B cell (primary cell): ENCODE measurements at regions not wholly inside any gene's neighbourhood (a gene's known extent, or its start where the extent isn't known, plus 50 kb on each side); places are given as distances from the start of the nearest gene placed in this dataset.
"Not testable (repeated sequence)": the region's sequence is repeated elsewhere in the genome, so short reads cannot be mapped to it uniquely, and the experiment has no call there.

ENCODE experiments used
- ATAC-seq: fragments of 200-7000 bp; cut with Tn5 transposase; one replicate; pipeline ENCODE4 v1.10.0; 2021; ENCODE audit warnings: low read depth, mild to moderate bottlenecking, moderate number of reproducible peaks, moderate library complexity
- CTCF ChIA-PET: fragments of 350-600 bp; sonication (Branson Sonifier 250); formaldehyde crosslinking; loops from one replicate; lab custom pipeline; 2021; ENCODE audit warnings: antibody characterized with exemption, inconsistent platforms; lab: Charles Lee
- POLR2A ChIA-PET: fragments of 350-600 bp; sonication (Branson Sonifier 250); formaldehyde crosslinking; loops from one replicate; lab custom pipeline; 2021; ENCODE audit warnings: antibody characterized with exemption; lab: Charles Lee
- DNase-seq: peaks from one replicate; pipeline ENCODE4 v3.0.0; 2013
- H2AFZ ChIP-seq: 2 replicates; pipeline ENCODE4 v1.6.1; 2012; ENCODE audit warnings: mild to moderate bottlenecking, low read depth, low read length; ENCODE audit not compliant: insufficient read depth, poor library complexity, severe bottlenecking
- H3K27ac ChIP-seq, 2 donors: 1 replicate in 1 of 2; 2 replicates in 1 of 2; pipeline ENCODE4 v1.5.1; 2012 to 2013; ENCODE audit warnings: low read length in 2 of 2, mild to moderate bottlenecking in 2 of 2, moderate library complexity in 1 of 2
- H3K27me3 ChIP-seq, 4 experiments: fragments of 200-600 bp in 1 of 4; sonication (generic) in 1 of 4; replicated peaks in 1 of 4; 1 replicate in 2 of 4; 2 replicates in 2 of 4; pipeline versions ENCODE4 v1.6.1 to v1.7.0; 2013 to 2016; ENCODE audit warnings: low read length in 3 of 4, mild to moderate bottlenecking in 2 of 4, mixed read lengths in 1 of 4, moderate library complexity in 1 of 4; ENCODE audit not compliant: insufficient read depth in 4 of 4, control insufficient read depth in 3 of 4; ENCODE audit errors: control extremely low read depth in 1 of 4
- H3K36me3 ChIP-seq, 2 experiments: replicated peaks in 1 of 2; 1 replicate in 1 of 2; 2 replicates in 1 of 2; pipeline versions ENCODE4 v1.6.1 to v1.7.1; 2013; ENCODE audit warnings: low read length in 1 of 2; ENCODE audit not compliant: insufficient read depth in 2 of 2, control insufficient read depth in 1 of 2; ENCODE audit errors: control extremely low read depth in 1 of 2, extremely low read depth in 1 of 2
- H3K4me1 ChIP-seq, 2 donors: fragments of 200-600 bp in 1 of 2; sonication (generic) in 1 of 2; 1 replicate in 1 of 2; 2 replicates in 1 of 2; pipeline versions ENCODE4 v1.5.1 to v1.6.1; 2013 to 2017; ENCODE audit warnings: low read length in 2 of 2; ENCODE audit not compliant: control insufficient read depth in 2 of 2, insufficient read depth in 2 of 2
- H3K4me2 ChIP-seq: replicated peaks from 2 replicates; pipeline ENCODE3; 2012; ENCODE audit warnings: mild to moderate bottlenecking, low read depth, low read length; ENCODE audit not compliant: poor library complexity, severe bottlenecking
- H3K4me3 ChIP-seq, 5 experiments: fragments of 200-600 bp in 1 of 5; sonication (generic) in 1 of 5; 1 replicate in 3 of 5; 2 replicates in 2 of 5; pipeline versions ENCODE4 v1.5.1 to v1.7.0; 2011 to 2016; ENCODE audit warnings: low read length in 4 of 5, mild to moderate bottlenecking in 4 of 5, low read depth in 2 of 5, control low read depth in 1 of 5, moderate library complexity in 1 of 5; ENCODE audit not compliant: insufficient read depth in 1 of 5; ENCODE audit errors: control extremely low read depth in 1 of 5, extremely low read depth in 1 of 5
- H3K79me2 ChIP-seq: fragments of 200-600 bp; sonication (generic); one replicate; pipeline ENCODE4 v1.6.0; 2016; ENCODE audit warnings: low read length; ENCODE audit not compliant: control insufficient read depth, insufficient read depth
- H3K9ac ChIP-seq: fragments of 200-600 bp; sonication (generic); 2 replicates; pipeline ENCODE4 v1.6.1; 2017; ENCODE audit warnings: mild to moderate bottlenecking, low read length, moderate library complexity
- H3K9me3 ChIP-seq, 3 donors: one replicate each; pipeline versions ENCODE4 v1.6.1 to v1.7.1; 2013; ENCODE audit warnings: low read length in 2 of 3; ENCODE audit not compliant: control insufficient read depth in 2 of 3, insufficient read depth in 1 of 3; ENCODE audit errors: control extremely low read depth in 1 of 3
- H4K20me1 ChIP-seq: 2 replicates; pipeline ENCODE4 v1.6.0; 2012; ENCODE audit warnings: mild to moderate bottlenecking, low read length; ENCODE audit not compliant: insufficient read depth, control insufficient read depth, poor library complexity, severe bottlenecking
- H3K27ac Mint-ChIP-seq: one replicate; pipeline ENCODE4 v1.8.0; 2021; ENCODE audit warnings: mixed read lengths
- H3K27me3 Mint-ChIP-seq: one replicate; pipeline ENCODE4 v1.8.0; 2021; ENCODE audit warnings: mixed read lengths
- H3K4me1 Mint-ChIP-seq: one replicate; pipeline ENCODE4 v1.8.0; 2021; ENCODE audit warnings: mixed read lengths
- H3K4me3 Mint-ChIP-seq: one replicate; pipeline ENCODE4 v1.8.0; 2021; ENCODE audit warnings: mixed read lengths
- H3K9me3 Mint-ChIP-seq: one replicate; pipeline ENCODE4 v1.8.0; 2022; ENCODE audit warnings: mixed read lengths; ENCODE audit not compliant: insufficient read depth
- EZH2 ChIP-seq: IDR thresholded peaks from 2 replicates; pipeline ENCODE4 v1.6.1; 2012; ENCODE audit warnings: borderline replicate concordance, low read depth, mild to moderate bottlenecking, moderate library complexity, low read length; ENCODE audit not compliant: insufficient read depth, poor library complexity, severe bottlenecking
- WGBS: methylation state at CpG from one replicate; pipeline ENCODE4 v1.1.5; 2013; ENCODE audit warnings: missing lambda C conversion rate; ENCODE audit not compliant: insufficient coverage; 5-methylcytosine and 5-hydroxymethylcytosine counted together
- intact Hi-C: fragments of 100-400 bp; cut with micrococcal nuclease; formaldehyde crosslinking; loops from one replicate; pipeline ENCODE4 v1.10.0; 2022
- TF ChIP-seq, protein P1 (sequence below): fragments of 200-600 bp; IDR thresholded peaks from one replicate; pipeline ENCODE4 v1.8.0; 2022; ENCODE audit warnings: antibody characterized with exemption, mild to moderate bottlenecking

- Mint-ChIP-seq H3K9me3 (no peaks in the 10 kb centered on the region), H3K27ac (no peak overlapping the region), H3K4me1 (no peaks in the 10 kb centered on the region), H3K4me3 (no peak overlapping the region), H3K27me3 (no peaks in the 10 kb centered on the region)
- Histone ChIP-seq H3K36me3 (no peaks in the 10 kb centered on the region), H2AFZ (no peak overlapping the region), H3K27me3 (no peaks in the 10 kb centered on the region), H3K9ac (no peak overlapping the region), H3K9me3 (no peaks in the 10 kb centered on the region), H3K79me2 (no peaks in the 10 kb centered on the region), H3K27ac (no peak overlapping the region), H4K20me1 (no peaks in the 10 kb centered on the region), H3K4me2 (no peak overlapping the region), H3K4me1 (no peaks in the 10 kb centered on the region), H3K4me3 (no peak overlapping the region)
- ChIA-PET CTCF (no interaction called here), POLR2A (no interaction called here)
- intact Hi-C loops = no loop called here
- TF ChIP-seq, protein P1, sequence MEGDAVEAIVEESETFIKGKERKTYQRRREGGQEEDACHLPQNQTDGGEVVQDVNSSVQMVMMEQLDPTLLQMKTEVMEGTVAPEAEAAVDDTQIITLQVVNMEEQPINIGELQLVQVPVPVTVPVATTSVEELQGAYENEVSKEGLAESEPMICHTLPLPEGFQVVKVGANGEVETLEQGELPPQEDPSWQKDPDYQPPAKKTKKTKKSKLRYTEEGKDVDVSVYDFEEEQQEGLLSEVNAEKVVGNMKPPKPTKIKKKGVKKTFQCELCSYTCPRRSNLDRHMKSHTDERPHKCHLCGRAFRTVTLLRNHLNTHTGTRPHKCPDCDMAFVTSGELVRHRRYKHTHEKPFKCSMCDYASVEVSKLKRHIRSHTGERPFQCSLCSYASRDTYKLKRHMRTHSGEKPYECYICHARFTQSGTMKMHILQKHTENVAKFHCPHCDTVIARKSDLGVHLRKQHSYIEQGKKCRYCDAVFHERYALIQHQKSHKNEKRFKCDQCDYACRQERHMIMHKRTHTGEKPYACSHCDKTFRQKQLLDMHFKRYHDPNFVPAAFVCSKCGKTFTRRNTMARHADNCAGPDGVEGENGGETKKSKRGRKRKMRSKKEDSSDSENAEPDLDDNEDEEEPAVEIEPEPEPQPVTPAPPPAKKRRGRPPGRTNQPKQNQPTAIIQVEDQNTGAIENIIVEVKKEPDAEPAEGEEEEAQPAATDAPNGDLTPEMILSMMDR = no peak
- TF ChIP-seq EZH2 = no peak
- DNase-seq (no peak), ATAC-seq (no peak)
- WGBS = 86% methylated on average over 1 of the region's 2 CpGs
These were observed 796.1 kb downstream of the EPHA4 start for GRCh38 chr2:220775856-220776488.

DNA sequence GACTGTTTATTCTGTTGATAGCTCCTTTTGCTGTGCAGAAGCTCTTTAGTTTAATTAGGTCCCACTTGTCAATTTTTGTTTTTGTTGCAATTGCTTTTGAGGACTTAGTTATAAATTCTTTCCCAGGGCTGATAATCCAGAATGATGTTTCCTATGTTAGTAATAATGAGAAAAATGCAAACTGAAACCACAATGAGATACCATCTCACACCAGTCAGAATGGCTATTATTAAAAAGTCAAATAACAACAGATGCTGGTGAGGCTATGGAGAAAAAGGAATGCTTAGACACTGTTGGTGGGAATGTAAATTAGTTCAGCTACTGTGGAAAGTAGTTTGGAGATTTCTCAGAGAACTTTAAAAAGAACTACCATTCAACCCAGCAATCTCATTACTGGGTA lies 793.0 kb downstream of the EPHA4 start:
- H3K27ac ChIP-seq, H2AFZ ChIP-seq, H3K36me3 ChIP-seq, H3K27ac Mint-ChIP-seq, CTCF ChIA-PET, H3K27me3 ChIP-seq, H3K9ac ChIP-seq, H3K9me3 ChIP-seq, DNase-seq, H3K79me2 ChIP-seq, POLR2A ChIA-PET, H4K20me1 ChIP-seq, H3K9me3 Mint-ChIP-seq, H3K4me1 Mint-ChIP-seq, H3K4me3 Mint-ChIP-seq, ATAC-seq, H3K4me3 ChIP-seq, H3K27me3 Mint-ChIP-seq, H3K4me1 ChIP-seq, intact Hi-C loops, H3K4me2 ChIP-seq: not testable (repeated sequence)
